ENCODE measurements at regions not wholly inside any gene's neighbourhood (a gene's known extent, or its start where the extent isn't known, plus 50 kb on each side); places are given as distances from the start of the nearest gene placed in this dataset.

DNA sequence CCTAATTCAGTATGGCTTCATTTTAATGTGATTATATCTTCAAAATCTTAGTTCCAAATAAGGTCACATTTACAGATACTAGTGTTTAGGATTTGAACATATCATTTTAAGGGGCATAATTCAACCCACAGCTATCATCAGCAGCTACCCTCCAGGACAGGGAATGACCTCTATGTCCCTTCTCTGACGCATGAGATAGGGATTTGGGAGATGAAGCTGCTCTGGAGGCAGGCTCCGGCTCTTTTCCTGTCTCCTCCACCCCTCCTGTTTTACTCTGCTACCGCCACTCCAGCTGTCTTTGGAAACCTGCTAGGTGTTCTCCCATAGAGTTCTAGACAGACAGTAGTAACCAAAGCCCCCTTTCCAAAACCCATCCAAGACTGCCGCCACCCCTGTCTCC is 119.2 kb downstream of the CARTPT start:
- TF ChIP-seq SIN3A (IDR thresholded peaks at IDR 0.05; ENCODE audit: borderline replicate concordance, insufficient read depth, low read length) (no peak), TAF1 (IDR thresholded peaks at IDR 0.05; ENCODE audit: borderline replicate concordance, insufficient read depth, low read length) (no peak), POLR2AphosphoS5 (IDR thresholded peaks at IDR 0.05; ENCODE audit: low read depth, low read length) (no peak), FOXP2 (optimal IDR thresholded peaks at IDR 0.05; ENCODE audit: borderline replicate concordance, extremely low read depth, extremely low read length, insufficient read depth) (no peak)
- TF ChIP-seq, protein P1, sequence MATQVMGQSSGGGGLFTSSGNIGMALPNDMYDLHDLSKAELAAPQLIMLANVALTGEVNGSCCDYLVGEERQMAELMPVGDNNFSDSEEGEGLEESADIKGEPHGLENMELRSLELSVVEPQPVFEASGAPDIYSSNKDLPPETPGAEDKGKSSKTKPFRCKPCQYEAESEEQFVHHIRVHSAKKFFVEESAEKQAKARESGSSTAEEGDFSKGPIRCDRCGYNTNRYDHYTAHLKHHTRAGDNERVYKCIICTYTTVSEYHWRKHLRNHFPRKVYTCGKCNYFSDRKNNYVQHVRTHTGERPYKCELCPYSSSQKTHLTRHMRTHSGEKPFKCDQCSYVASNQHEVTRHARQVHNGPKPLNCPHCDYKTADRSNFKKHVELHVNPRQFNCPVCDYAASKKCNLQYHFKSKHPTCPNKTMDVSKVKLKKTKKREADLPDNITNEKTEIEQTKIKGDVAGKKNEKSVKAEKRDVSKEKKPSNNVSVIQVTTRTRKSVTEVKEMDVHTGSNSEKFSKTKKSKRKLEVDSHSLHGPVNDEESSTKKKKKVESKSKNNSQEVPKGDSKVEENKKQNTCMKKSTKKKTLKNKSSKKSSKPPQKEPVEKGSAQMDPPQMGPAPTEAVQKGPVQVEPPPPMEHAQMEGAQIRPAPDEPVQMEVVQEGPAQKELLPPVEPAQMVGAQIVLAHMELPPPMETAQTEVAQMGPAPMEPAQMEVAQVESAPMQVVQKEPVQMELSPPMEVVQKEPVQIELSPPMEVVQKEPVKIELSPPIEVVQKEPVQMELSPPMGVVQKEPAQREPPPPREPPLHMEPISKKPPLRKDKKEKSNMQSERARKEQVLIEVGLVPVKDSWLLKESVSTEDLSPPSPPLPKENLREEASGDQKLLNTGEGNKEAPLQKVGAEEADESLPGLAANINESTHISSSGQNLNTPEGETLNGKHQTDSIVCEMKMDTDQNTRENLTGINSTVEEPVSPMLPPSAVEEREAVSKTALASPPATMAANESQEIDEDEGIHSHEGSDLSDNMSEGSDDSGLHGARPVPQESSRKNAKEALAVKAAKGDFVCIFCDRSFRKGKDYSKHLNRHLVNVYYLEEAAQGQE (IDR thresholded peaks at IDR 0.05; ENCODE audit: insufficient read depth in 1 of 2, low read depth in 2 of 2, low read length in 2 of 2), result no peak

DNA sequence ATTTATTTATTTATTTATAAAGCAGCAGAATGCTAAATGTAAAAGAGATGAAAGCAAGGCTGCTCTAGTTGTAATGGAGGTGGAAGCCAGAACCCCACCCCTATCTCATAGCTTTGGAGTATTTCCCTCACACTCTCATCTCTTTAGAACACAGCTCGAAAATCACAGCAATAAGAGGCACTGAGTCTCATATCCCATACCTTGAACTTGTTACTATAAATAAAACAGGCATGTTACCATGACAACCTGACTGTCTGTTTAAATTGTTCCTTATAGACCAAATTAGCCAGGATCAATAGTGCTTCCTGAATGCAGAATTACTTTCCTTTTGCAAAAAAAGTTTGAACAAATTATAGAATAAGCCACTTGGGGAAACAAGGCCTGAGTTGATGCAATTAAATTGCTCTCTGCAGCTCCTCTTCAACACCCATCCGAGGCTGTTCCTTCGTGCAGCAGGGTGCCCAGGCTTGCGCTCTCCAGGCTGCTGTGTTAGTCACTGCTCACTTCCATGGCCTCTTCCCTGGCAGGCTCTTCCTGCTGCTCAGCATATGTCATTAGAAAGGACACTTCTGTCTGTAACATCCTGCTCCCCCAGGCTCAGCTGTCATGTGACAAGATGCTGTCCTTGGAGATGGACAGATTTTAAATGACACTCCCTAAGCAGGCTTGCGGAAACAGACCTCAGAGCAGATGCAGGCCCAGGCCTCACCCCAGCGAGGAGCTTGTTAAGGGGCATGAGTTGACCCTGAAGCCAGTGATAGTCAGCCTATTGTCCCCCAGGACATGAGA is 120.2 kb downstream of the CARTPT start:
- TF ChIP-seq, protein P1 (IDR thresholded peaks at IDR 0.05; ENCODE audit: insufficient read depth in 1 of 2, low read depth in 2 of 2, low read length in 2 of 2), result no peak
- no peak for TF ChIP-seq FOXP2 (optimal IDR thresholded peaks at IDR 0.05; ENCODE audit: borderline replicate concordance, extremely low read depth, extremely low read length, insufficient read depth)
- no peak for TF ChIP-seq POLR2AphosphoS5 (IDR thresholded peaks at IDR 0.05; ENCODE audit: low read depth, low read length)
- TF ChIP-seq SIN3A (IDR thresholded peaks at IDR 0.05; ENCODE audit: borderline replicate concordance, insufficient read depth, low read length), result no peak
- no peak for TF ChIP-seq TAF1 (IDR thresholded peaks at IDR 0.05; ENCODE audit: borderline replicate concordance, insufficient read depth, low read length)

- TF ChIP-seq, protein P1 (IDR thresholded peaks at IDR 0.05; ENCODE audit: insufficient read depth in 1 of 2, low read depth in 2 of 2, low read length in 2 of 2), result no peak
- TF ChIP-seq SIN3A (IDR thresholded peaks at IDR 0.05; ENCODE audit: borderline replicate concordance, insufficient read depth, low read length), result no peak
- TF ChIP-seq FOXP2 (optimal IDR thresholded peaks at IDR 0.05; ENCODE audit: borderline replicate concordance, extremely low read depth, extremely low read length, insufficient read depth), result no peak
- no peak for TF ChIP-seq TAF1 (IDR thresholded peaks at IDR 0.05; ENCODE audit: borderline replicate concordance, insufficient read depth, low read length)
- TF ChIP-seq POLR2AphosphoS5 (IDR thresholded peaks at IDR 0.05; ENCODE audit: low read depth, low read length), result no peak
Observed at GRCh38 chr5:71841107-71841506, 122.0 kb downstream of the CARTPT start.

DNA sequence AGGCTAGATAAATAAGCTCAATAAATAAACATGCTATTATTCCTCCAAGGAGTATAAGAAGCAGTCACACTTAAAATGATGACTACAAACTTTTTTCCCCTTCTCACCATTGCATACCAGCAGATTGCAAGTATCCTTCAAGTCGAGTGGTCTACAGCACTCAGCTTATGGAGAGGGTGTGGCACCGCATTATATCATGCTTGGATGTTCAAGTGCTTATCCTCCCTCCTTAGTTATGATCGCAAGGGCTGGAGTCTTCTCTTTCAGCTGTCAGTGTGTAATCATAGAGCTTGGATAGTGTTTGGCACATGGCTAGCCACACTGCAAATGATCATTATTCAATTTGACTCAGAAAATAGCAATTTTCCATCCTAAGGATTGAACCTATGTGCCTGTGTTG is 124.0 kb downstream of the CARTPT start:
- TF ChIP-seq SIN3A (IDR thresholded peaks at IDR 0.05; ENCODE audit: borderline replicate concordance, insufficient read depth, low read length), result no peak
- no peak for TF ChIP-seq POLR2AphosphoS5 (IDR thresholded peaks at IDR 0.05; ENCODE audit: low read depth, low read length)
- TF ChIP-seq TAF1 (IDR thresholded peaks at IDR 0.05; ENCODE audit: borderline replicate concordance, insufficient read depth, low read length), result no peak
- TF ChIP-seq, protein P1 (IDR thresholded peaks at IDR 0.05; ENCODE audit: insufficient read depth in 1 of 2, low read depth in 2 of 2, low read length in 2 of 2), result no peak
- TF ChIP-seq FOXP2 (optimal IDR thresholded peaks at IDR 0.05; ENCODE audit: borderline replicate concordance, extremely low read depth, extremely low read length, insufficient read depth), result no peak

All from PFSK-1 (cell line).